ENCODE measurements at regions not wholly inside any gene's neighbourhood (a gene's known extent, or its start where the extent isn't known, plus 50 kb on each side); places are given as distances from the start of the nearest gene placed in this dataset.
A peak's percentile ranks its signal among the peaks of the same experiment; 100 is the strongest.

- peak overlapping the region; percentile 3; the same call in 1 of the 2 replicates for H3K4me3 ChIP-seq
- peak overlapping the region; percentile 56 for H3K4me2 ChIP-seq (ENCODE audit: unreplicated experiment)
- H3K27me3 ChIP-seq (replicated peaks; ENCODE audit: insufficient read depth), result no peaks in the 10 kb centered on the region
- TF ChIP-seq EZH2phosphoT487 (IDR thresholded peaks at IDR 0.05; ENCODE audit: insufficient read depth, low read depth) (peak; percentile 94), EZH2 (IDR thresholded peaks at IDR 0.05; ENCODE audit: insufficient read depth, poor library complexity, severe bottlenecking) (no peak)
- peak overlapping the region; percentile 56 for H3K27ac ChIP-seq
- H2AFZ ChIP-seq, result no peak overlapping the region
- peak overlapping the region; percentile 30; the same call in 1 of the 2 replicates for H3K9ac ChIP-seq
- in situ Hi-C loops (cut with MboI), result no loop called here
- DNase-seq, result peak; percentile 83
- no peaks in the 10 kb centered on the region for H3K9me3 ChIP-seq (ENCODE audit: low read depth)
- H3K4me1 ChIP-seq (ENCODE audit: insufficient read depth), result peaks cover 38% of the 10 kb centered on the region
- no peaks in the 10 kb centered on the region for H4K20me1 ChIP-seq (ENCODE audit: insufficient read depth)
- H3K79me2 ChIP-seq (ENCODE audit: insufficient read depth), result no peaks in the 10 kb centered on the region
- H3K9me2 ChIP-seq (ENCODE audit: insufficient read depth), result no peaks in the 10 kb centered on the region
- H3K36me3 ChIP-seq (ENCODE audit: low read depth), result no peaks in the 10 kb centered on the region
- 0 to 2% methylated on average over 2 of the region's 2 CpGs for WGBS, 2 experiments (ENCODE audit: low coverage in 1 of 2, low lambda C conversion rate in 2 of 2, missing lambda C conversion rate in 2 of 2)
- peaks cover 16% of the 10 kb centered on the region for H3F3A ChIP-seq (ENCODE audit: insufficient read depth)
Observed at GRCh38 chr9:115640887-115641286, 512.7 kb upstream of the PAPPA start.

GRCh38 chr9:115642285-115642684 lies 511.3 kb upstream of the PAPPA start:
- Histone ChIP-seq H3K9me3 (ENCODE audit: low read depth) (no peaks in the 10 kb centered on the region), H3K9ac (no peak overlapping the region), H3F3A (ENCODE audit: insufficient read depth) (peaks cover 16% of the 10 kb centered on the region), H3K4me1 (ENCODE audit: insufficient read depth) (peaks cover 37% of the 10 kb centered on the region), H3K27me3 (replicated peaks; ENCODE audit: insufficient read depth) (no peaks in the 10 kb centered on the region), H3K4me3 (no peak overlapping the region), H4K20me1 (ENCODE audit: insufficient read depth) (no peaks in the 10 kb centered on the region), H3K9me2 (ENCODE audit: insufficient read depth) (no peaks in the 10 kb centered on the region), H3K79me2 (ENCODE audit: insufficient read depth) (no peaks in the 10 kb centered on the region), H3K4me2 (ENCODE audit: unreplicated experiment) (no peak overlapping the region), H3K36me3 (ENCODE audit: low read depth) (no peaks in the 10 kb centered on the region), H2AFZ (no peak overlapping the region), H3K27ac (no peak overlapping the region)
- TF ChIP-seq EZH2 (IDR thresholded peaks at IDR 0.05; ENCODE audit: insufficient read depth, poor library complexity, severe bottlenecking) (no peak), EZH2phosphoT487 (IDR thresholded peaks at IDR 0.05; ENCODE audit: insufficient read depth, low read depth) (no peak)
- in situ Hi-C loops (cut with MboI), result no loop called here
- 85 to 98% methylated on average over 1 of the region's 1 CpG for WGBS, 2 experiments (ENCODE audit: low coverage in 1 of 2, low lambda C conversion rate in 2 of 2, missing lambda C conversion rate in 2 of 2)
- DNase-seq, result no peak

GRCh38 chr9:115643948-115644727 lies 509.5 kb upstream of the PAPPA start:
- Histone ChIP-seq H3K9ac (no peak overlapping the region), H3K4me2 (ENCODE audit: unreplicated experiment) (no peak overlapping the region), H3K27me3 (replicated peaks; ENCODE audit: insufficient read depth) (no peaks in the 10 kb centered on the region), H3K9me3 (ENCODE audit: low read depth) (no peaks in the 10 kb centered on the region), H4K20me1 (ENCODE audit: insufficient read depth) (no peaks in the 10 kb centered on the region), H2AFZ (no peak overlapping the region), H3K4me1 (ENCODE audit: insufficient read depth) (peaks cover 22% of the 10 kb centered on the region), H3K9me2 (ENCODE audit: insufficient read depth) (no peaks in the 10 kb centered on the region), H3K36me3 (ENCODE audit: low read depth) (no peaks in the 10 kb centered on the region), H3F3A (ENCODE audit: insufficient read depth) (peaks cover 23% of the 10 kb centered on the region), H3K79me2 (ENCODE audit: insufficient read depth) (no peaks in the 10 kb centered on the region), H3K27ac (no peak overlapping the region), H3K4me3 (no peak overlapping the region)
- DNase-seq, result no peak
- in situ Hi-C loops (cut with MboI), result no loop called here
- TF ChIP-seq EZH2 (IDR thresholded peaks at IDR 0.05; ENCODE audit: insufficient read depth, poor library complexity, severe bottlenecking) (no peak), EZH2phosphoT487 (IDR thresholded peaks at IDR 0.05; ENCODE audit: insufficient read depth, low read depth) (no peak)
- WGBS, 2 experiments (ENCODE audit: low coverage in 1 of 2, low lambda C conversion rate in 2 of 2, missing lambda C conversion rate in 2 of 2), result 90% methylated on average over 4 of the region's 4 CpGs

- TF ChIP-seq EZH2 (IDR thresholded peaks at IDR 0.05; ENCODE audit: insufficient read depth, poor library complexity, severe bottlenecking), result no peak
- no peak for TF ChIP-seq EZH2phosphoT487 (IDR thresholded peaks at IDR 0.05; ENCODE audit: insufficient read depth, low read depth)
- Histone ChIP-seq H3K79me2 (ENCODE audit: insufficient read depth) (no peaks in the 10 kb centered on the region), H3F3A (ENCODE audit: insufficient read depth) (peaks cover 47% of the 10 kb centered on the region), H3K27me3 (replicated peaks; ENCODE audit: insufficient read depth) (no peaks in the 10 kb centered on the region), H3K9me3 (ENCODE audit: low read depth) (no peaks in the 10 kb centered on the region), H3K27ac (peak overlapping the region; percentile 96), H3K9me2 (ENCODE audit: insufficient read depth) (no peaks in the 10 kb centered on the region; the same call in 1 of the 2 replicates), H3K4me2 (ENCODE audit: unreplicated experiment) (peak overlapping the region; percentile 63), H4K20me1 (ENCODE audit: insufficient read depth) (no peaks in the 10 kb centered on the region), H3K4me3 (no peak overlapping the region), H3K9ac (peak overlapping the region; percentile 72), H3K4me1 (ENCODE audit: insufficient read depth) (peaks cover 38% of the 10 kb centered on the region), H3K36me3 (ENCODE audit: low read depth) (no peaks in the 10 kb centered on the region), H2AFZ (0 out of 2 replicates have a peak overlapping the region, but pooled peaks have one; percentile 6)
- in situ Hi-C loops (cut with MboI), result no loop called here
- WGBS, 2 experiments (ENCODE audit: low coverage in 1 of 2, low lambda C conversion rate in 2 of 2, missing lambda C conversion rate in 2 of 2), result 49 to 55% methylated on average over 9 of the region's 9 CpGs
- peak; percentile 66 for DNase-seq
Observed at GRCh38 chr9:115649991-115650472, 503.6 kb upstream of the PAPPA start.
